Body of pancreas (tissue), 4 donors: ENCODE measurements at regions not wholly inside any gene's neighbourhood (a gene's known extent, or its start where the extent isn't known, plus 50 kb on each side); places are given as distances from the start of the nearest gene placed in this dataset.
"Not testable (repeated sequence)": the region's sequence is repeated elsewhere in the genome, so short reads cannot be mapped to it uniquely, and the experiment has no call there.

Experiments used
- ATAC-seq: fragments of 150-250 bp; one replicate; pipeline ENCODE4 v1.9.1; 2016
- DNase-seq, 4 donors: peaks; one replicate each; pipeline ENCODE4 v3.0.0-alpha.2; 2019
- H3K27ac ChIP-seq, 4 donors: fragments of 200-600 bp; sonication (generic); 1 replicate in 3 of 4; 2 replicates in 1 of 4; pipeline versions ENCODE4 v1.5.1 to v1.6.1; 2016 to 2019; ENCODE audit warnings: mild to moderate bottlenecking in 1 of 4, mixed read lengths in 1 of 4, moderate library complexity in 1 of 4
- H3K27me3 ChIP-seq, 2 donors: fragments of 200-600 bp; sonication (generic); one replicate each; pipeline ENCODE4 v1.6.0; 2016; ENCODE audit warnings: mild to moderate bottlenecking in 1 of 2
- H3K36me3 ChIP-seq, 2 donors: fragments of 200-600 bp; sonication (generic); replicated peaks in 1 of 2; 2 replicates each; pipeline ENCODE4 v1.5.1; 2016; ENCODE audit warnings: low read depth in 2 of 2; ENCODE audit not compliant: insufficient read depth in 1 of 2
- H3K4me1 ChIP-seq: fragments of 200-600 bp; sonication (generic); one replicate; pipeline ENCODE4 v1.6.0; 2016
- H3K4me3 ChIP-seq, 2 donors: fragments of 200-600 bp; sonication (generic); 1 replicate in 1 of 2; 2 replicates in 1 of 2; pipeline ENCODE4 v1.5.1; 2016 to 2019
- H3K9me3 ChIP-seq, 3 donors: fragments of 200-600 bp; sonication (generic); 1 replicate in 2 of 3; 2 replicates in 1 of 3; pipeline ENCODE4 v1.5.1; 2016
- POLR2A ChIP-seq, 3 donors: fragments of 450-650 bp; IDR thresholded peaks; one replicate each; pipeline ENCODE4 v1.6.1; 2016; ENCODE audit warnings: antibody characterized with exemption in 3 of 3, mild to moderate bottlenecking in 2 of 3
- WGBS, 2 donors: methylation state at CpG; one replicate each; pipeline ENCODE4 v1.1.5; 2017; 5-methylcytosine and 5-hydroxymethylcytosine counted together
- intact Hi-C: fragments of 100-400 bp; cut with DNase I; formaldehyde crosslinking; loops from one replicate; pipeline ENCODE4 v1.15.1; 2023
- TF ChIP-seq, protein P1 (sequence below), 7 experiments: fragments of 450-650 bp in 4 of 7; fragments of 200-600 bp in 3 of 7; sonication (generic) in 3 of 7; IDR thresholded peaks; one replicate each; pipeline ENCODE4 v1.5.1; 2016 to 2019; ENCODE audit warnings: antibody characterized with exemption in 7 of 7

DNA sequence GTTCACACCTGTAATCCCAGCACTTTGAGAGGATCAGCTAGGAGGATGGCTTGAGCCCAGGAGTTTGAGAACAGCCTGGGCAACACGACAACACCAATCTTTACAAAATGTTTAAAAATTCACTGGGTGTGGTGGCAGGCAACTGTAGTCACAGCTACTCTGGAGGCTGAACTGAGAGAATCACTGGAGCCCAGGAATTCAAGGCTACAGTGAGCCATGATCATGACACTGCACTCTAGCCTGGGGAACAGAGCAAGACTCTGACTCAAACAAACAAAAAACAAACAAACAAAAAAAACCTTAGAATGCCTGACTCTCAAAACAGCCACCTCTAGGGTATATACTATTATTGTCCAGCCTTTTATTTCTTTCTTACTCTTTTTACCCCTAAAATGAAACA, 56.5 kb upstream of the PAPSS2 start:
- Histone ChIP-seq H3K9me3 (no peaks in the 10 kb centered on the region), H3K4me1 (peaks cover 20% of the 10 kb centered on the region), H3K4me3 (no peak overlapping the region), H3K36me3 (no peaks in the 10 kb centered on the region), H3K27me3 (no peaks in the 10 kb centered on the region), H3K27ac (no peak overlapping the region)
- ATAC-seq, result no peak
- WGBS, 2 donors, result 57 to 81% methylated on average over 1 of the region's 1 CpG
- no peak for TF ChIP-seq POLR2A (IDR thresholded peaks at IDR 0.05)
- intact Hi-C loops, result no loop called here
- DNase-seq, result no peak

DNA sequence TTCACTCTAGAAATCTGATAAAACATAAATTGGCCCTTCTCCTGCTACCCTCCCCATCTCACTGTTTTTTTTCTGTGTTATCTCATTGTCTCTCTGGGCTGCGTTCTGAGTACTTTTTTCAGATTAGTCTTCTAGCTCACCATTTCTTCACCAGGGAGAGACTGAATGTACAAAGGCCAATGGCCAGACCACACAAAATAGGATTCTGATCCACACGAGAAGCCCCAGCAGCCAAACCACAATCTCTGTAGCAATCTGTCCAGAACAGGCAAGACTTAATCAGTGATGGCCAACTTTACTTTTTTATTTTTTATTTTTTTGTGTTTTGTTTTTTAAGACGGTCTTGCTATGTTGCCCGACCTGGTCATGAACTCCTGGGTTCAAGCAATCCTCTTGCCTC, 55.9 kb upstream of the PAPSS2 start:
- Histone ChIP-seq H3K9me3 (no peaks in the 10 kb centered on the region), H3K4me3 (no peak overlapping the region), H3K27ac (no peak overlapping the region), H3K27me3 (no peaks in the 10 kb centered on the region), H3K4me1 (peaks cover 20% of the 10 kb centered on the region), H3K36me3 (no peaks in the 10 kb centered on the region)
- WGBS, 2 donors, result 78 to 81% methylated on average over 4 of the region's 4 CpGs
- intact Hi-C loops, result no loop called here
- ATAC-seq (no peak), DNase-seq (peak in 1 of 4 donors; percentile 42)
- TF ChIP-seq POLR2A (IDR thresholded peaks at IDR 0.05), result no peak

DNA sequence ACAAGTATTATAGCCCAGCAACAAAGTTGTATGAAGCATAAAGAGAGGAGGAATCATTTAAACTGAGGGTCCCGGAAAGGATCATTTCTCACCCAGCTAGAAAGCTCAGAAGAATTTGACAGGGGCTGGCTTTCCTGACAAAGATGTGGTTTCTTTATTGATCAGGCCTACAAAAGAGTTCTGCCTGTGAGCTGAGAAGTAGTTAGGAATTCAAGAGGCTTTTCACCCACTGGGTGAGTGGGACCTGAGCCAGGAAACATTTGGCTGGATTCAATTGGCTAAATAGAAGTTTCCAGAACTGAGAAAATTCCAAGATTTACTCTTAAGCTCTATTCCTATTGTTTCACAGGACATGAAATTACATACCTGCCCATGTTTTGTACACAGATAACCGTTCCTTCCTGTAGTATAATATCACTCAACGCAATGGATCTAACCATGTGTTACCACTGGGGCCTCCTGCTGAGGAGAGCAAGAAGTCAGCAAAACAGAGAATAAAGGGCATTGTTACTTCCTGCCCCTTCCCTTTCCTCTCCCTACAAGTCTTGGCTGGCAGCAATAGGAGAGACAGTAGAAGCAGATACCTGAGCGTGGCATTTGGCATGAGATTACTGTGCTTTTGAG, 53.9 kb upstream of the PAPSS2 start:
- ATAC-seq, result peak; percentile 48
- WGBS, 2 donors, result 59 to 77% methylated on average over 4 of the region's 4 CpGs
- no peak for TF ChIP-seq POLR2A (IDR thresholded peaks at IDR 0.05)
- TF ChIP-seq, protein P1, sequence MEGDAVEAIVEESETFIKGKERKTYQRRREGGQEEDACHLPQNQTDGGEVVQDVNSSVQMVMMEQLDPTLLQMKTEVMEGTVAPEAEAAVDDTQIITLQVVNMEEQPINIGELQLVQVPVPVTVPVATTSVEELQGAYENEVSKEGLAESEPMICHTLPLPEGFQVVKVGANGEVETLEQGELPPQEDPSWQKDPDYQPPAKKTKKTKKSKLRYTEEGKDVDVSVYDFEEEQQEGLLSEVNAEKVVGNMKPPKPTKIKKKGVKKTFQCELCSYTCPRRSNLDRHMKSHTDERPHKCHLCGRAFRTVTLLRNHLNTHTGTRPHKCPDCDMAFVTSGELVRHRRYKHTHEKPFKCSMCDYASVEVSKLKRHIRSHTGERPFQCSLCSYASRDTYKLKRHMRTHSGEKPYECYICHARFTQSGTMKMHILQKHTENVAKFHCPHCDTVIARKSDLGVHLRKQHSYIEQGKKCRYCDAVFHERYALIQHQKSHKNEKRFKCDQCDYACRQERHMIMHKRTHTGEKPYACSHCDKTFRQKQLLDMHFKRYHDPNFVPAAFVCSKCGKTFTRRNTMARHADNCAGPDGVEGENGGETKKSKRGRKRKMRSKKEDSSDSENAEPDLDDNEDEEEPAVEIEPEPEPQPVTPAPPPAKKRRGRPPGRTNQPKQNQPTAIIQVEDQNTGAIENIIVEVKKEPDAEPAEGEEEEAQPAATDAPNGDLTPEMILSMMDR (IDR thresholded peaks at IDR 0.05), result no peak
- H3K4me1 ChIP-seq, result peaks cover 20% of the 10 kb centered on the region
- DNase-seq, result peak in 2 of 4 donors; percentile 22
- intact Hi-C loops, result no loop called here
- H3K27ac ChIP-seq, result peak overlapping the region; percentile 13 to 55 (median 27)
- no peak overlapping the region for H3K4me3 ChIP-seq
- H3K36me3 ChIP-seq, result no peaks in the 10 kb centered on the region
- no peaks in the 10 kb centered on the region for H3K9me3 ChIP-seq
- no peaks in the 10 kb centered on the region for H3K27me3 ChIP-seq

DNA sequence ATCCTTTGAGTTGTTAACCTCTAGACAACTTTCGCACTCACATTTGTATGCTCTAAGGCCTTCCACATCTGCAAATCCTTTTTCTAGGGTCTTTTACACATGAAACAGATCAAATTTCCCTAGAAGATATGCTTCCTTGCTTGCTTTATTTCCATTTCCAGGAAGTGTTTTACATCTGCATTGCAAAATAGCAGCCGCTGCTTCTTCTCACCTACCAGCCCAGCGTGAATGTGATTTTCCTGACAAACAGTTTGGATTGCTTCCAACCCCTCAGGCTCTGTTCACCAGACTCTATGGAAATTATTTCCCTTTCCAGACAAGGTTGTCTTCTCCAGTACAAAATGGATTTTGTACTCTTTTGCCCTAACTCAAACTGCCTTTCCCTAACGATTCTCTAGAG, 50.9 kb upstream of the PAPSS2 start:
- Histone ChIP-seq H3K36me3 (no peaks in the 10 kb centered on the region), H3K27ac (no peak overlapping the region), H3K4me1 (peaks cover 14% of the 10 kb centered on the region), H3K9me3 (no peaks in the 10 kb centered on the region), H3K4me3 (no peak overlapping the region), H3K27me3 (no peaks in the 10 kb centered on the region)
- ATAC-seq, result no peak
- TF ChIP-seq, protein P1 (IDR thresholded peaks at IDR 0.05), result no peak
- TF ChIP-seq POLR2A (IDR thresholded peaks at IDR 0.05), result no peak
- WGBS, 2 donors, result 67 to 83% methylated on average over 4 of the region's 4 CpGs
- DNase-seq, result peak in 1 of 4 donors; percentile 22
- intact Hi-C loops, result no loop called here

DNA sequence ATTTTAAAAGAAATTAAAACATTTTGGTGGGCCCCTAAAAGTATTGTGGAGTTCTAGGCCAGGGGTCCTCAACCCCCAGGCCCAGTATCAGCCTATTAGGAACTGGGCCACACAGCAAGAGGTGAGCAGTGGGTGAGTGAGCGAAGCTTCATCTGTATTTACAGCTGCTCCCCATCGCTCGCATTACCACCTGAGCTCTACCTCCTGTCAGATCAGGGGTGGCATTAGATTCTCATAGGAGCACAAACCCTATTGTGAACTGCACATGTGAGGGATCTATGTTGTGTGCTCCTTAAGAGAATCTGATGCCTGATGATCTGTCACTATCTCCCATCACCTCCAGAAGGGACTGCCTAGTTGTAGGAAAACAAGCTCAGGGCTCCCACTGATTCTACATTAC, 50.1 kb upstream of the PAPSS2 start:
- ATAC-seq, DNase-seq, intact Hi-C loops, H3K36me3 ChIP-seq, H3K27ac ChIP-seq, H3K4me3 ChIP-seq, H3K9me3 ChIP-seq, H3K27me3 ChIP-seq: not testable (repeated sequence)
- H3K4me1 ChIP-seq, result peaks cover 14% of the 10 kb centered on the region
- 67 to 98% methylated on average over 3 of the region's 3 CpGs for WGBS, 2 donors
